GM12892 (cell line): ENCODE measurements at regions not wholly inside any gene's neighbourhood (a gene's known extent, or its start where the extent isn't known, plus 50 kb on each side); places are given as distances from the start of the nearest gene placed in this dataset.

Source experiments
- POLR2A ChIP-seq: IDR thresholded peaks from 2 replicates; pipeline ENCODE4 v1.6.1; 2011; ENCODE audit warnings: low read depth, low read length, control low read depth
- POLR2AphosphoS5 ChIP-seq: IDR thresholded peaks from 2 replicates; pipeline ENCODE4 v1.6.1; 2011; ENCODE audit warnings: low read depth, low read length, control low read depth
- TAF1 ChIP-seq: IDR thresholded peaks from 2 replicates; pipeline ENCODE4 v1.6.1; 2011; ENCODE audit warnings: low read depth, mild to moderate bottlenecking, control low read depth, low read length, borderline replicate concordance

DNA sequence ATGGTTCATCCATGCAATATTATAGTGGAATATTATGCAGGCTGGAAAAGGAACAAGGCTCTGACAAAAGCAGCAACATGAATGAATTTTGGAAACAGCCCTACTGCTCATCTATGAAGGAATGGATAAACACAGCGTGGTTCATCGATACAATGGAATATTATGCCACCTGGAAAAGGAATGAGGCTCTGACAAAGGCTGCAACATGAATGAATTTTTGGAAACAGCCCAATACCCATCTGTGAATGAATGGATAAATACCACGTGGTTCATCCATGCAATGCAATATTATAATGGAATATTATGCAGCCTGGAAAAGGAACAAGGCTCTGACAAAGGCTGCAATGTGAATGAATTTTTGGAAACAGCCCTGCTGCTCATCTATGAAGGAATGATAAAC, 160.4 kb downstream of the CRLF2 start:
- TF ChIP-seq POLR2AphosphoS5 (no peak), POLR2A (no peak), TAF1 (no peak)
